Neural cell (in vitro differentiated cells): ENCODE measurements at regions not wholly inside any gene's neighbourhood (a gene's known extent, or its start where the extent isn't known, plus 50 kb on each side); places are given as distances from the start of the nearest gene placed in this dataset.

Source experiments
- H2AFZ ChIP-seq: fragments of 200-600, 300-800 bp; sonication (generic), shearing (Covaris generic); 2 replicates; pipeline ENCODE4 v1.6.0; 2014; ENCODE audit warnings: low read depth, mild to moderate bottlenecking, antibody characterized with exemption, low read length, moderate library complexity
- H3F3A ChIP-seq: fragments of 200-600 bp; shearing (Covaris generic); 2 replicates; pipeline ENCODE4 v1.6.1; 2016; ENCODE audit warnings: mild to moderate bottlenecking, moderate library complexity, mixed read lengths, antibody characterized with exemption, low read length; ENCODE audit not compliant: insufficient read depth, poor library complexity, severe bottlenecking
- H3K27ac ChIP-seq: fragments of 200-600, 300-800 bp; sonication (generic), shearing (Covaris generic); 2 replicates; pipeline ENCODE4 v1.5.1; 2014; ENCODE audit warnings: mild to moderate bottlenecking, low read length, moderate library complexity
- H3K27me3 ChIP-seq: fragments of 300-800, 200-600 bp; sonication (generic), shearing (Covaris generic); 2 replicates; pipeline ENCODE4 v1.6.0; 2014; ENCODE audit warnings: mild to moderate bottlenecking, low read depth, low read length, moderate library complexity; ENCODE audit not compliant: insufficient read depth
- H3K36me3 ChIP-seq: fragments of 300-800, 200-600 bp; sonication (generic), shearing (Covaris generic); 2 replicates; pipeline ENCODE4 v1.5.1; 2014; ENCODE audit warnings: mild to moderate bottlenecking, antibody characterized with exemption, low read length, moderate library complexity; ENCODE audit not compliant: insufficient read depth
- H3K4me2 ChIP-seq: fragments of 300-800, 200-600 bp; sonication (generic), shearing (Covaris generic); 2 replicates; pipeline ENCODE4 v1.6.0; 2014; ENCODE audit warnings: mild to moderate bottlenecking, low read length
- H3K4me3 ChIP-seq: fragments of 300-800, 200-600 bp; sonication (generic), shearing (Covaris generic); 2 replicates; pipeline ENCODE4 v1.5.1; 2014; ENCODE audit warnings: mild to moderate bottlenecking, low read length, moderate library complexity
- H3K79me2 ChIP-seq: fragments of 200-600 bp; shearing (Covaris generic); replicated peaks from 2 replicates; pipeline ENCODE4 v1.6.0; 2014; ENCODE audit warnings: mild to moderate bottlenecking, low read length, moderate library complexity; ENCODE audit not compliant: insufficient read depth
- H3K9ac ChIP-seq: fragments of 300-800, 200-600 bp; sonication (generic), shearing (Covaris generic); 2 replicates; pipeline ENCODE4 v1.6.1; 2016; ENCODE audit warnings: mild to moderate bottlenecking, low read length, mixed read lengths
- H3K9me2 ChIP-seq: fragments of 200-600 bp; shearing (Covaris generic); 2 replicates; pipeline ENCODE4 v1.6.1; 2016; ENCODE audit warnings: mild to moderate bottlenecking, low read length, mixed read lengths; ENCODE audit not compliant: insufficient read depth
- H3K9me3 ChIP-seq: fragments of 200-600, 300-800 bp; sonication (generic), shearing (Covaris generic); 2 replicates; pipeline ENCODE4 v1.6.1; 2016; ENCODE audit warnings: mild to moderate bottlenecking, mixed run types, low read length, moderate library complexity, mixed read lengths
- H4K20me1 ChIP-seq: fragments of 200-600 bp; shearing (Covaris generic); 2 replicates; pipeline ENCODE4 v1.6.1; 2016; ENCODE audit warnings: mild to moderate bottlenecking, mixed run types; ENCODE audit not compliant: insufficient read depth
- EP300 ChIP-seq: fragments of 450-650 bp; conservative IDR thresholded peaks from 2 replicates; pipeline ENCODE4 v1.6.1; 2014; ENCODE audit warnings: antibody characterized with exemption, mild to moderate bottlenecking, moderate library complexity; ENCODE audit not compliant: poor library complexity, severe bottlenecking
- EZH2 ChIP-seq: fragments of 200-600, 300-800 bp; shearing (Covaris generic), sonication (generic); IDR thresholded peaks from 2 replicates; pipeline ENCODE4 v1.6.1; 2014; ENCODE audit warnings: antibody characterized with exemption, low read length, borderline replicate concordance, mild to moderate bottlenecking; ENCODE audit not compliant: insufficient read depth, poor library complexity, severe bottlenecking
- MXI1 ChIP-seq: fragments of 450-650 bp; conservative IDR thresholded peaks from 2 replicates; pipeline ENCODE4 v1.6.1; 2014; ENCODE audit warnings: antibody characterized with exemption, mild to moderate bottlenecking; ENCODE audit not compliant: poor library complexity, severe bottlenecking
- POLR2AphosphoS5 ChIP-seq: IDR thresholded peaks from 2 replicates; pipeline ENCODE4 v1.6.1; 2012
- RAD21 ChIP-seq: fragments of 450-650 bp; conservative IDR thresholded peaks from 2 replicates; pipeline ENCODE4 v1.6.1; 2014; ENCODE audit warnings: antibody characterized with exemption, mild to moderate bottlenecking, moderate library complexity
- SMC3 ChIP-seq: fragments of 450-650 bp; conservative IDR thresholded peaks from 2 replicates; pipeline ENCODE4 v1.6.1; 2014; ENCODE audit warnings: antibody characterized with exemption, mild to moderate bottlenecking, moderate library complexity; ENCODE audit not compliant: poor library complexity
- TAF1 ChIP-seq: IDR thresholded peaks from 2 replicates; pipeline ENCODE4 v1.6.1; 2012; ENCODE audit warnings: low read depth
- TF ChIP-seq, protein P1 (sequence below): IDR thresholded peaks from 2 replicates; pipeline ENCODE4 v1.6.1; 2012; ENCODE audit warnings: borderline replicate concordance
- TF ChIP-seq, protein P2 (sequence below): fragments of 450-650 bp; IDR thresholded peaks from 2 replicates; pipeline ENCODE4 v1.5.1; 2014; ENCODE audit warnings: antibody characterized with exemption, mild to moderate bottlenecking, moderate library complexity; ENCODE audit not compliant: poor library complexity, severe bottlenecking

DNA sequence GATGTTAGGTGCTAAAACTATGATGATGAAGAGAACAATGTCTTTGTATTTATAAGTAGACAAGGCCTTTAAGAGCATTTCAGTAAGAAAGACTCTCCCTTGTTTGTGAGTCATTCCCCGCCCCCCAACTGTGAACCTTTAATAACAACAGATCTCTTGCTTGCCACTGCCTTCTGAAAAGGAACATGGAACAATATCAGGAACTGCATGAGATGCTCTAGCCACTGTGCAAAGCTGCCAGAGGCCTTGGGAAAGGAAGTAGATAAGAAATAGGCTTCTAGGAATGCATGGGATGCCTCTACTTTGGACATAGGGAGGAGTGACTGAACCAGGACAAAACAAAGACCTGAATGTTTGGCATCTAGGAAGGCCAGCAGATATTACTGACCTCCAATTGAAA is 296.1 kb upstream of the MPDZ start:
- H3K27me3 ChIP-seq: no peaks in the 10 kb centered on the region
- H3F3A ChIP-seq: no peaks in the 10 kb centered on the region
- no peaks in the 10 kb centered on the region for H3K9me2 ChIP-seq
- H4K20me1 ChIP-seq: no peaks in the 10 kb centered on the region
- H2AFZ ChIP-seq: no peak overlapping the region
- no peak for TF ChIP-seq TAF1
- TF ChIP-seq RAD21: no peak
- no peak for TF ChIP-seq MXI1
- TF ChIP-seq EZH2: no peak
- no peak for TF ChIP-seq EP300
- TF ChIP-seq SMC3: no peak
- TF ChIP-seq, protein P1, sequence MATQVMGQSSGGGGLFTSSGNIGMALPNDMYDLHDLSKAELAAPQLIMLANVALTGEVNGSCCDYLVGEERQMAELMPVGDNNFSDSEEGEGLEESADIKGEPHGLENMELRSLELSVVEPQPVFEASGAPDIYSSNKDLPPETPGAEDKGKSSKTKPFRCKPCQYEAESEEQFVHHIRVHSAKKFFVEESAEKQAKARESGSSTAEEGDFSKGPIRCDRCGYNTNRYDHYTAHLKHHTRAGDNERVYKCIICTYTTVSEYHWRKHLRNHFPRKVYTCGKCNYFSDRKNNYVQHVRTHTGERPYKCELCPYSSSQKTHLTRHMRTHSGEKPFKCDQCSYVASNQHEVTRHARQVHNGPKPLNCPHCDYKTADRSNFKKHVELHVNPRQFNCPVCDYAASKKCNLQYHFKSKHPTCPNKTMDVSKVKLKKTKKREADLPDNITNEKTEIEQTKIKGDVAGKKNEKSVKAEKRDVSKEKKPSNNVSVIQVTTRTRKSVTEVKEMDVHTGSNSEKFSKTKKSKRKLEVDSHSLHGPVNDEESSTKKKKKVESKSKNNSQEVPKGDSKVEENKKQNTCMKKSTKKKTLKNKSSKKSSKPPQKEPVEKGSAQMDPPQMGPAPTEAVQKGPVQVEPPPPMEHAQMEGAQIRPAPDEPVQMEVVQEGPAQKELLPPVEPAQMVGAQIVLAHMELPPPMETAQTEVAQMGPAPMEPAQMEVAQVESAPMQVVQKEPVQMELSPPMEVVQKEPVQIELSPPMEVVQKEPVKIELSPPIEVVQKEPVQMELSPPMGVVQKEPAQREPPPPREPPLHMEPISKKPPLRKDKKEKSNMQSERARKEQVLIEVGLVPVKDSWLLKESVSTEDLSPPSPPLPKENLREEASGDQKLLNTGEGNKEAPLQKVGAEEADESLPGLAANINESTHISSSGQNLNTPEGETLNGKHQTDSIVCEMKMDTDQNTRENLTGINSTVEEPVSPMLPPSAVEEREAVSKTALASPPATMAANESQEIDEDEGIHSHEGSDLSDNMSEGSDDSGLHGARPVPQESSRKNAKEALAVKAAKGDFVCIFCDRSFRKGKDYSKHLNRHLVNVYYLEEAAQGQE: no peak
- no peaks in the 10 kb centered on the region for H3K9me3 ChIP-seq
- H3K27ac ChIP-seq: no peak overlapping the region
- no peak overlapping the region for H3K9ac ChIP-seq
- H3K79me2 ChIP-seq: no peaks in the 10 kb centered on the region
- no peak overlapping the region for H3K4me3 ChIP-seq
- H3K4me2 ChIP-seq: no peak overlapping the region
- H3K36me3 ChIP-seq: no peaks in the 10 kb centered on the region

DNA sequence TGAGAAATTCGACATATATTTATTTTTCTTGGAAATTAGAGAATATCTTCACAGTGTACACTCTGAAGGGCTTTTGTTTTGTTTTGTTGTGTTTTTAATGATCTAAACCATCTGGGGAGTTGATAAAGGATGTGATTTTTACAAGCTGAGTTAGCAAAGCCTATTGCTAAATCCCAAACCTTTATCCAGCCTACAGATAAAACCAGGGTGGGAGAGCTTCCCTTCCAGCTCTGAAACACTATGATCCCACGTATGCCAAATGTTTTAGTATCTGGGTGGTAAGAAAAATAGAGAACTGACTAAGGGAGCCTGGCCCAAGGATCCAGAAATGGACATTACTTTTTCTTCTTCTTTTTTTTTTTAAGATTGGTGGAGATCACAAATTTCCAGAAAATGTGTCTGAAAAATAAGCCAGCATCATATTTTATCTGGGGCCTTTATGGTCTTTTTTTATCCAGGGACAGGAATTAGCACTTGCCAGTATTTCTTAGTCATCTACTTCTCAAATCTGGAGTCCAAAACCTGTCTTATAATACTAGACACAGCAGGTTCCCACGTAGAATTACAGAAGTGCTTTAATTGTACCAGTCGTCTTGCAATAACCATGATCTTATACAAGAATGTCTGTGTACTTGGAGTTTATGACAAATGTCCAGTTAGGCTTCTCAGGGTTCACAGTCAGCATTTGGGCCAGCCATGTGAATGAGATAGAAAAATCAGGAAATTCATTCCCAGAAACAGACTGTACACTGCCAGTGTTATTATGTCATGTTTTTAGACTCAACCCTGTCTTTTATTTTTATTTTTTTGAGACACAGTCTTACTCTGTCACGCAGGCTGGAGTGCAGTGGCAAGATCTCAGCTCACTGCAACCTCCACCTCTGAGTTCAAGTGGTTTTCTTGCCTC is 290.8 kb upstream of the MPDZ start:
- H3F3A ChIP-seq: no peaks in the 10 kb centered on the region
- no peak overlapping the region for H3K9ac ChIP-seq
- H3K4me2 ChIP-seq: no peak overlapping the region
- no peak overlapping the region for H3K27ac ChIP-seq
- H3K9me3 ChIP-seq: no peaks in the 10 kb centered on the region
- H4K20me1 ChIP-seq: no peaks in the 10 kb centered on the region
- no peak overlapping the region for H3K4me3 ChIP-seq
- TF ChIP-seq RAD21 (no peak), SMC3 (no peak), TAF1 (no peak), EZH2 (no peak), EP300 (no peak), POLR2AphosphoS5 (no peak), MXI1 (no peak)
- TF ChIP-seq, protein P2, sequence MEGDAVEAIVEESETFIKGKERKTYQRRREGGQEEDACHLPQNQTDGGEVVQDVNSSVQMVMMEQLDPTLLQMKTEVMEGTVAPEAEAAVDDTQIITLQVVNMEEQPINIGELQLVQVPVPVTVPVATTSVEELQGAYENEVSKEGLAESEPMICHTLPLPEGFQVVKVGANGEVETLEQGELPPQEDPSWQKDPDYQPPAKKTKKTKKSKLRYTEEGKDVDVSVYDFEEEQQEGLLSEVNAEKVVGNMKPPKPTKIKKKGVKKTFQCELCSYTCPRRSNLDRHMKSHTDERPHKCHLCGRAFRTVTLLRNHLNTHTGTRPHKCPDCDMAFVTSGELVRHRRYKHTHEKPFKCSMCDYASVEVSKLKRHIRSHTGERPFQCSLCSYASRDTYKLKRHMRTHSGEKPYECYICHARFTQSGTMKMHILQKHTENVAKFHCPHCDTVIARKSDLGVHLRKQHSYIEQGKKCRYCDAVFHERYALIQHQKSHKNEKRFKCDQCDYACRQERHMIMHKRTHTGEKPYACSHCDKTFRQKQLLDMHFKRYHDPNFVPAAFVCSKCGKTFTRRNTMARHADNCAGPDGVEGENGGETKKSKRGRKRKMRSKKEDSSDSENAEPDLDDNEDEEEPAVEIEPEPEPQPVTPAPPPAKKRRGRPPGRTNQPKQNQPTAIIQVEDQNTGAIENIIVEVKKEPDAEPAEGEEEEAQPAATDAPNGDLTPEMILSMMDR: no peak
- TF ChIP-seq, protein P1: no peak
- no peaks in the 10 kb centered on the region for H3K9me2 ChIP-seq
- H2AFZ ChIP-seq: no peak overlapping the region
- H3K27me3 ChIP-seq: peaks cover 13% of the 10 kb centered on the region
- no peaks in the 10 kb centered on the region for H3K36me3 ChIP-seq
- H3K79me2 ChIP-seq: no peaks in the 10 kb centered on the region
